ENCODE measurements at regions not wholly inside any gene's neighbourhood (a gene's known extent, or its start where the extent isn't known, plus 50 kb on each side); places are given as distances from the start of the nearest gene placed in this dataset.
"Not testable (repeated sequence)": the region's sequence is repeated elsewhere in the genome, so short reads cannot be mapped to it uniquely, and the experiment has no call there.

DNA sequence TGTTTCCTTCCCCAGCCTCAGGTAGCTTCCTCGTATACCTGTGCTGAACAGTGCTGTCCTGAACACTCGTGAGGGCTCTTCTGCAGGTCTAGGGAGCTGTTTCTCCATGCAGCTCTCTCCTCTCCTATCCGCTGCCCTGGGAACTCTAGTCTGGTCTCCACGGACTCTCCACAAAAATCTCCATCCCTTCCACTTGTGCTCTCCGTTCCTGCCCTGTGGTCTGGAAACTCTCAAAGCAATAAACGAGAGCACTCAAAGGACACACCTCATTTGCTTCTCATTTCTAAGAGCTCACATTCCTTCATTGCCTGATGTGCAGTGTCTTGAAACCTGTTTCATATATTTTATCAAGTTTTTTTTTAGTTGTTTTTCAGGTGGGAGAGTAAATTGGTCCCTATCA lies 235.9 kb upstream of the RGS17 start:
- H3K27ac Mint-ChIP-seq (ENCODE audit: unreplicated experiment): no peak overlapping the region
- no peak for TF ChIP-seq CTCF (IDR thresholded peaks at IDR 0.05; ENCODE audit: partially characterized antibody, unreplicated experiment)
- DNase-seq: no peak
- H3K9me3 Mint-ChIP-seq (ENCODE audit: unreplicated experiment): no peaks in the 10 kb centered on the region
- no peaks in the 10 kb centered on the region for H3K4me1 Mint-ChIP-seq (ENCODE audit: low read depth, unreplicated experiment)
- peaks cover under 1% of the 10 kb centered on the region for H3K27me3 Mint-ChIP-seq (ENCODE audit: unreplicated experiment)
- no peaks in the 10 kb centered on the region for H3K36me3 Mint-ChIP-seq (ENCODE audit: unreplicated experiment)
- H3K4me3 Mint-ChIP-seq (ENCODE audit: unreplicated experiment): no peak overlapping the region

GRCh38 chr6:153357391-153357790 lies 226.3 kb upstream of the RGS17 start:
- Mint-ChIP-seq H3K36me3 (ENCODE audit: unreplicated experiment) (no peaks in the 10 kb centered on the region), H3K27ac (ENCODE audit: unreplicated experiment) (no peak overlapping the region), H3K4me3 (ENCODE audit: unreplicated experiment) (no peak overlapping the region), H3K4me1 (ENCODE audit: low read depth, unreplicated experiment) (no peaks in the 10 kb centered on the region), H3K9me3 (ENCODE audit: unreplicated experiment) (no peaks in the 10 kb centered on the region), H3K27me3 (ENCODE audit: unreplicated experiment) (no peaks in the 10 kb centered on the region)
- no peak for TF ChIP-seq CTCF (IDR thresholded peaks at IDR 0.05; ENCODE audit: partially characterized antibody, unreplicated experiment)
- no peak for DNase-seq

- H3K27me3 Mint-ChIP-seq (ENCODE audit: unreplicated experiment): no peaks in the 10 kb centered on the region
- H3K4me3 Mint-ChIP-seq (ENCODE audit: unreplicated experiment): no peak overlapping the region
- DNase-seq: no peak
- no peak for TF ChIP-seq CTCF (IDR thresholded peaks at IDR 0.05; ENCODE audit: partially characterized antibody, unreplicated experiment)
- H3K9me3 Mint-ChIP-seq (ENCODE audit: unreplicated experiment): no peaks in the 10 kb centered on the region
- H3K4me1 Mint-ChIP-seq (ENCODE audit: low read depth, unreplicated experiment): peaks cover 4% of the 10 kb centered on the region
- H3K36me3 Mint-ChIP-seq (ENCODE audit: unreplicated experiment): no peaks in the 10 kb centered on the region
- H3K27ac Mint-ChIP-seq (ENCODE audit: unreplicated experiment): no peak overlapping the region
Measured at GRCh38 chr6:153340568-153340967, 209.5 kb upstream of the RGS17 start.

GRCh38 chr6:153334121-153334520 lies 203.0 kb upstream of the RGS17 start:
- Mint-ChIP-seq H3K9me3 (ENCODE audit: unreplicated experiment) (no peaks in the 10 kb centered on the region), H3K4me3 (ENCODE audit: unreplicated experiment) (no peak overlapping the region), H3K4me1 (ENCODE audit: low read depth, unreplicated experiment) (no peaks in the 10 kb centered on the region), H3K36me3 (ENCODE audit: unreplicated experiment) (no peaks in the 10 kb centered on the region), H3K27me3 (ENCODE audit: unreplicated experiment) (no peaks in the 10 kb centered on the region), H3K27ac (ENCODE audit: unreplicated experiment) (no peak overlapping the region)
- TF ChIP-seq CTCF (IDR thresholded peaks at IDR 0.05; ENCODE audit: partially characterized antibody, unreplicated experiment): no peak
- no peak for DNase-seq

DNA sequence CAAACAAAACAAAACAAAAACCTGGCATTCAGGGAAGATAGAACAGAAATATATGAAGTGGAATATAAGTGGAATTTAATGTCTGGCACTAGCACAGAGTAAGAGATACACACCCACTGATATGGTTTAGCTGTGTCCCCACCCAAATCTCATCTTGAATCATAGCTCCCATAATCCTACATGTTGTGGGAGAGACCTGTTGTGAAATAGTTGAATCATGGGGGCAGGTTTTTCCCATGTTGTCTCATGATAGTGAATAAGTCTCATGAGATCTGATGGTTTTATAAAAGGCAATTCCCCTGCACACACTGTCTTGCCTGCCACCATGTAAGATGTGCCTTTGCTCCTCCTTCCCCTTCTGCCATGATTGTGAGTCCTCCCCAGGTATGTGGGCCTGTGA lies 200.1 kb upstream of the RGS17 start:
- H3K27ac Mint-ChIP-seq (ENCODE audit: unreplicated experiment); H3K4me3 Mint-ChIP-seq (ENCODE audit: unreplicated experiment); H3K27me3 Mint-ChIP-seq (ENCODE audit: unreplicated experiment); H3K9me3 Mint-ChIP-seq (ENCODE audit: unreplicated experiment); H3K36me3 Mint-ChIP-seq (ENCODE audit: unreplicated experiment); DNase-seq; H3K4me1 Mint-ChIP-seq (ENCODE audit: low read depth, unreplicated experiment): not testable (repeated sequence)

DNA sequence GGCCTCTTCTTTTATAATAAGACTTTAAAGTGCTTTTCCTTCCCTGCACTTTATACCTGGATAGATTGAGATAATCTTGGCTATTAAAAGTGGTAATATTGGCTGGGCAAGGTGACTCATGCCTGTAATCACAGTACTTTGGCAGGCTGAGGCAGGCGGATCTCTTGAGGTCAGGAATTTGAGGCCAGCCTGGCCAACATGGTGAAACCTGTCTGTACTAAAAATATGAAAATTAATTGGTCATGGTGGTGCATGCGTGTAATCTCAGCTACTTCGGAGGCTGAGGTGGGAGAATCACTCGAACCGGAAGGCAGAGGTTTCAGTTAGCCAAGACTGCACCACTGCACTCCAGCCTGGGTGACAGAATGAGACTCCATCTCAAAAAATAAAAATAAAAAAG lies 197.1 kb upstream of the RGS17 start:
- Mint-ChIP-seq H3K4me3 (ENCODE audit: unreplicated experiment) (no peak overlapping the region), H3K27me3 (ENCODE audit: unreplicated experiment) (no peaks in the 10 kb centered on the region), H3K27ac (ENCODE audit: unreplicated experiment) (no peak overlapping the region), H3K9me3 (ENCODE audit: unreplicated experiment) (no peaks in the 10 kb centered on the region), H3K36me3 (ENCODE audit: unreplicated experiment) (no peaks in the 10 kb centered on the region), H3K4me1 (ENCODE audit: low read depth, unreplicated experiment) (no peaks in the 10 kb centered on the region)
- no peak for TF ChIP-seq CTCF (IDR thresholded peaks at IDR 0.05; ENCODE audit: partially characterized antibody, unreplicated experiment)
- no peak for DNase-seq
